ENCODE measurements at regions not wholly inside any gene's neighbourhood (a gene's known extent, or its start where the extent isn't known, plus 50 kb on each side); places are given as distances from the start of the nearest gene placed in this dataset.

DNA sequence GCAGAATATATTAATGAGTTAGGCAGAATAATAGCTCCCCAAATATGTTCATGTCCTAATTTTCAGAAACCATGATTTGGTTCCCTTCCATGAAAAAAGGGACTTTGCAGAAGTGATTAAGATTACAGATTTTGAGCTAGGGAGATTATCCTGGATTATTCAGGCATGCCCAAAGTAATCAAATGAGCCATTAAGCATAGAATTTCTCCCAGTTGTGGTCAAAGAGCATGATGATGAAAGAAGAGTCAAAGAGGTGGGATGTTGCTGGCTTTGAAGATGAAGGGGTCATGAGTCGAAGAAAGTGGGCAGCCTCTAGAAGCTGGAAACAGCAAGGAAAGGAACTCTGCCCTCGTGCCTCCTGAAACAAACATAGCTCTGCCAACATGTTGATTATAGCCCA is 254.2 kb upstream of the CDIN1 start:
- TF ChIP-seq, protein P1, sequence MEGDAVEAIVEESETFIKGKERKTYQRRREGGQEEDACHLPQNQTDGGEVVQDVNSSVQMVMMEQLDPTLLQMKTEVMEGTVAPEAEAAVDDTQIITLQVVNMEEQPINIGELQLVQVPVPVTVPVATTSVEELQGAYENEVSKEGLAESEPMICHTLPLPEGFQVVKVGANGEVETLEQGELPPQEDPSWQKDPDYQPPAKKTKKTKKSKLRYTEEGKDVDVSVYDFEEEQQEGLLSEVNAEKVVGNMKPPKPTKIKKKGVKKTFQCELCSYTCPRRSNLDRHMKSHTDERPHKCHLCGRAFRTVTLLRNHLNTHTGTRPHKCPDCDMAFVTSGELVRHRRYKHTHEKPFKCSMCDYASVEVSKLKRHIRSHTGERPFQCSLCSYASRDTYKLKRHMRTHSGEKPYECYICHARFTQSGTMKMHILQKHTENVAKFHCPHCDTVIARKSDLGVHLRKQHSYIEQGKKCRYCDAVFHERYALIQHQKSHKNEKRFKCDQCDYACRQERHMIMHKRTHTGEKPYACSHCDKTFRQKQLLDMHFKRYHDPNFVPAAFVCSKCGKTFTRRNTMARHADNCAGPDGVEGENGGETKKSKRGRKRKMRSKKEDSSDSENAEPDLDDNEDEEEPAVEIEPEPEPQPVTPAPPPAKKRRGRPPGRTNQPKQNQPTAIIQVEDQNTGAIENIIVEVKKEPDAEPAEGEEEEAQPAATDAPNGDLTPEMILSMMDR (IDR thresholded peaks at IDR 0.05) = no peak
- TF ChIP-seq POLR2AphosphoS5 (IDR thresholded peaks at IDR 0.05) (no peak), EP300 (IDR thresholded peaks at IDR 0.05) (no peak)

Measured in esophagus muscularis mucosa (tissue), 4 donors.